HG02840 (cell line): ENCODE measurements at regions not wholly inside any gene's neighbourhood (a gene's known extent, or its start where the extent isn't known, plus 50 kb on each side); places are given as distances from the start of the nearest gene placed in this dataset.
"Not testable (repeated sequence)": the region's sequence is repeated elsewhere in the genome, so short reads cannot be mapped to it uniquely, and the experiment has no call there.

Experiments used
- ATAC-seq: cut with Tn5 transposase; IDR thresholded peaks from one replicate; pipeline ENCODE4 v1.9.1; 2021; ENCODE audit warnings: mild to moderate bottlenecking, moderate library complexity, moderate number of reproducible peaks; ENCODE audit not compliant: unreplicated experiment, low FRiP score

- no peak for ATAC-seq
Measured at GRCh38 chr14:28365510-28365909, 401.1 kb upstream of the FOXG1 start.

- ATAC-seq = no peak
Measured at GRCh38 chr14:28373721-28374120, 392.9 kb upstream of the FOXG1 start.

GRCh38 chr14:28375295-28375694 lies 391.3 kb upstream of the FOXG1 start:
- ATAC-seq = no peak

GRCh38 chr14:28381656-28382055 lies 384.9 kb upstream of the FOXG1 start:
- ATAC-seq = no peak

GRCh38 chr14:28382444-28383190 lies 384.0 kb upstream of the FOXG1 start:
- ATAC-seq = no peak

GRCh38 chr14:28398506-28398905 lies 368.1 kb upstream of the FOXG1 start:
- ATAC-seq = no peak

- not testable (repeated sequence) for ATAC-seq
Measured at GRCh38 chr14:28401705-28402104, 364.9 kb upstream of the FOXG1 start.

- no peak for ATAC-seq
Measured at GRCh38 chr14:28406196-28406595, 360.4 kb upstream of the FOXG1 start.

GRCh38 chr14:28407031-28407825 lies 359.4 kb upstream of the FOXG1 start:
- ATAC-seq = no peak

GRCh38 chr14:28407996-28408395 lies 358.6 kb upstream of the FOXG1 start:
- no peak for ATAC-seq

- no peak for ATAC-seq
Measured at GRCh38 chr14:28412077-28412476, 354.5 kb upstream of the FOXG1 start.

GRCh38 chr14:28426960-28427359 lies 339.6 kb upstream of the FOXG1 start:
- no peak for ATAC-seq

GRCh38 chr14:28436821-28437220 lies 329.8 kb upstream of the FOXG1 start:
- no peak for ATAC-seq

- no peak for ATAC-seq
Measured at GRCh38 chr14:28461389-28461788, 305.2 kb upstream of the FOXG1 start.

GRCh38 chr14:28467611-28468010 lies 299.0 kb upstream of the FOXG1 start:
- no peak for ATAC-seq

- no peak for ATAC-seq
Measured at GRCh38 chr14:28468191-28469151, 298.1 kb upstream of the FOXG1 start.

GRCh38 chr14:28482251-28483040 lies 284.1 kb upstream of the FOXG1 start:
- ATAC-seq = no peak

- ATAC-seq = no peak
Measured at GRCh38 chr14:28483506-28483905, 283.1 kb upstream of the FOXG1 start.

GRCh38 chr14:28488684-28489083 lies 277.9 kb upstream of the FOXG1 start:
- ATAC-seq = no peak

GRCh38 chr14:28493516-28493915 lies 273.1 kb upstream of the FOXG1 start:
- ATAC-seq = no peak
